H9 (cell line): ENCODE measurements at regions not wholly inside any gene's neighbourhood (a gene's known extent, or its start where the extent isn't known, plus 50 kb on each side); places are given as distances from the start of the nearest gene placed in this dataset.

Experiments used
- DNase-seq: peaks from one replicate; pipeline ENCODE4 v3.0.0-alpha.2; 2017
- H2AFZ ChIP-seq: one replicate; pipeline ENCODE4 v1.6.1; 2013; ENCODE audit warnings: mild to moderate bottlenecking, low read length, control low read depth, moderate library complexity
- H2AK5ac ChIP-seq: 2 replicates; pipeline ENCODE4 v1.6.1; 2013; ENCODE audit warnings: low read length, control low read depth, mixed read lengths; ENCODE audit not compliant: insufficient read length
- H2BK120ac ChIP-seq: one replicate; pipeline ENCODE4 v1.6.1; 2013; ENCODE audit warnings: low read depth, mild to moderate bottlenecking, low read length, control low read depth, inconsistent platforms; ENCODE audit not compliant: poor library complexity, severe bottlenecking
- H2BK12ac ChIP-seq: 2 replicates; pipeline ENCODE4 v1.6.1; 2013; ENCODE audit warnings: low read length, control low read depth, mixed read lengths, low read depth; ENCODE audit not compliant: insufficient read length
- H2BK15ac ChIP-seq: 2 replicates; pipeline ENCODE4 v1.6.1; 2013; ENCODE audit warnings: low read depth, low read length, control low read depth
- H2BK20ac ChIP-seq: one replicate; pipeline ENCODE4 v1.6.1; 2013; ENCODE audit warnings: low read depth, mild to moderate bottlenecking, low read length, control low read depth, inconsistent platforms; ENCODE audit not compliant: poor library complexity, severe bottlenecking
- H2BK5ac ChIP-seq: 2 replicates; pipeline ENCODE4 v1.6.1; 2013; ENCODE audit warnings: low read length, control low read depth, mixed read lengths; ENCODE audit not compliant: insufficient read length
- H3K14ac ChIP-seq: 2 replicates; pipeline ENCODE4 v1.6.1; 2013; ENCODE audit warnings: low read length, control low read depth; ENCODE audit not compliant: insufficient read depth
- H3K18ac ChIP-seq: 2 replicates; pipeline ENCODE4 v1.6.1; 2013; ENCODE audit warnings: low read depth, mild to moderate bottlenecking, mixed read lengths, low read length, control low read depth; ENCODE audit not compliant: insufficient read length
- H3K23ac ChIP-seq: 2 replicates; pipeline ENCODE4 v1.6.1; 2013; ENCODE audit warnings: low read length, control low read depth, mixed read lengths, low read depth; ENCODE audit not compliant: insufficient read length
- H3K23me2 ChIP-seq: 2 replicates; pipeline ENCODE4 v1.6.1; 2013; ENCODE audit warnings: low read depth, mild to moderate bottlenecking, mixed read lengths, low read length, control low read depth; ENCODE audit not compliant: insufficient read length, poor library complexity, severe bottlenecking
- H3K27ac ChIP-seq: 2 replicates; pipeline ENCODE4 v1.5.1; 2013; ENCODE audit warnings: low read length, control low read depth, mixed read lengths, low read depth; ENCODE audit not compliant: insufficient read length
- H3K27me3 ChIP-seq: 2 replicates; pipeline ENCODE4 v1.6.1; 2013; ENCODE audit warnings: low read length, control low read depth, inconsistent platforms; ENCODE audit not compliant: insufficient read depth
- H3K4ac ChIP-seq: 2 replicates; pipeline ENCODE4 v1.6.1; 2013; ENCODE audit warnings: low read depth, mild to moderate bottlenecking, control low read depth, inconsistent platforms, low read length, moderate library complexity
- H3K4me1 ChIP-seq: 2 replicates; pipeline ENCODE4 v1.6.1; 2013; ENCODE audit warnings: low read length, control low read depth, inconsistent platforms; ENCODE audit not compliant: insufficient read depth
- H3K4me2 ChIP-seq: 2 replicates; pipeline ENCODE4 v1.6.1; 2013; ENCODE audit warnings: low read length, control low read depth, mixed read lengths; ENCODE audit not compliant: insufficient read length, insufficient read depth
- H3K56ac ChIP-seq: 2 replicates; pipeline ENCODE4 v1.6.1; 2013; ENCODE audit warnings: low read depth, mild to moderate bottlenecking, mixed read lengths, low read length, control low read depth; ENCODE audit not compliant: insufficient read length
- H3K79me1 ChIP-seq: 2 replicates; pipeline ENCODE4 v1.6.1; 2013; ENCODE audit warnings: low read depth, mild to moderate bottlenecking, moderate library complexity, low read length, control low read depth, inconsistent platforms; ENCODE audit not compliant: insufficient read depth, poor library complexity, severe bottlenecking
- H3K79me2 ChIP-seq: 2 replicates; pipeline ENCODE4 v1.6.1; 2013; ENCODE audit warnings: low read length, control low read depth, inconsistent platforms; ENCODE audit not compliant: insufficient read depth
- H3K9ac ChIP-seq: 2 replicates; pipeline ENCODE4 v1.6.1; 2013; ENCODE audit warnings: low read length, control low read depth, mixed read lengths; ENCODE audit not compliant: insufficient read length; ENCODE audit errors: extremely low read depth
- H3K9me3 ChIP-seq: one replicate; pipeline ENCODE4 v1.6.1; 2013; ENCODE audit warnings: low read depth, low read length, inconsistent platforms; ENCODE audit not compliant: control insufficient read depth
- H3T11ph ChIP-seq: one replicate; pipeline ENCODE4 v1.6.1; 2013; ENCODE audit warnings: mild to moderate bottlenecking, low read length, control low read depth, inconsistent platforms
- H4K20me1 ChIP-seq: one replicate; pipeline ENCODE4 v1.6.1; 2013; ENCODE audit not compliant: control insufficient read depth, insufficient read length, insufficient read depth
- H4K5ac ChIP-seq: 2 replicates; pipeline ENCODE4 v1.6.1; 2013; ENCODE audit warnings: low read depth, mild to moderate bottlenecking, mixed read lengths, low read length, control low read depth; ENCODE audit not compliant: insufficient read length
- H4K8ac ChIP-seq: replicated peaks from 2 replicates; pipeline ENCODE4 v1.6.1; 2013; ENCODE audit warnings: low read length, control low read depth, mixed read lengths, low read depth; ENCODE audit not compliant: insufficient read length
- H4K91ac ChIP-seq: 2 replicates; pipeline ENCODE4 v1.6.1; 2013; ENCODE audit warnings: low read depth, mild to moderate bottlenecking, moderate library complexity, mixed read lengths, low read length, control low read depth; ENCODE audit not compliant: insufficient read length
- H3K27ac Mint-ChIP-seq, 3 experiments: 2 replicates in 2 of 3; 3 replicates in 1 of 3; pipeline ENCODE4 v1.8.0; 2020 to 2021; ENCODE audit warnings: mixed read lengths in 3 of 3, mild to moderate bottlenecking in 1 of 3, moderate library complexity in 1 of 3
- H3K27me3 Mint-ChIP-seq: 2 replicates; pipeline ENCODE4 v1.8.0; 2021; ENCODE audit warnings: low read depth, mild to moderate bottlenecking, moderate library complexity, mixed read lengths
- H3K36me3 Mint-ChIP-seq, 3 experiments: 2 replicates in 2 of 3; 3 replicates in 1 of 3; pipeline ENCODE4 v1.8.0; 2020 to 2021; ENCODE audit warnings: low read depth in 3 of 3, mixed read lengths in 3 of 3; ENCODE audit not compliant: insufficient read depth in 1 of 3
- H3K4me1 Mint-ChIP-seq, 2 experiments: 2 replicates each; pipeline ENCODE4 v1.8.0; 2020; ENCODE audit warnings: mixed read lengths in 2 of 2
- H3K4me3 Mint-ChIP-seq, 2 experiments: 2 replicates in 1 of 2; 3 replicates in 1 of 2; pipeline ENCODE4 v1.8.0; 2020 to 2021; ENCODE audit warnings: mild to moderate bottlenecking in 2 of 2, mixed read lengths in 2 of 2, moderate library complexity in 1 of 2
- H3K9me3 Mint-ChIP-seq, 2 experiments: 2 replicates in 1 of 2; 3 replicates in 1 of 2; pipeline ENCODE4 v1.8.0; 2020; ENCODE audit warnings: mild to moderate bottlenecking in 2 of 2, mixed read lengths in 2 of 2, moderate library complexity in 1 of 2
- WGBS: extraction: QIAGEN DNeasy Blood & Tissue Kit; methylation state at CpG from one replicate; pipeline ENCODE4 v1.1.7; 2013; ENCODE audit warnings: missing lambda C conversion rate, low lambda C conversion rate, mixed read lengths; ENCODE audit not compliant: insufficient read length; ENCODE audit errors: extremely low coverage; 5-methylcytosine and 5-hydroxymethylcytosine counted together
- TF ChIP-seq, protein P1 (sequence below): fragments of 200-600 bp; sonication (generic); conservative IDR thresholded peaks from 3 replicates; pipeline ENCODE4 v1.8.0; 2021; ENCODE audit warnings: antibody characterized with exemption, mild to moderate bottlenecking

DNA sequence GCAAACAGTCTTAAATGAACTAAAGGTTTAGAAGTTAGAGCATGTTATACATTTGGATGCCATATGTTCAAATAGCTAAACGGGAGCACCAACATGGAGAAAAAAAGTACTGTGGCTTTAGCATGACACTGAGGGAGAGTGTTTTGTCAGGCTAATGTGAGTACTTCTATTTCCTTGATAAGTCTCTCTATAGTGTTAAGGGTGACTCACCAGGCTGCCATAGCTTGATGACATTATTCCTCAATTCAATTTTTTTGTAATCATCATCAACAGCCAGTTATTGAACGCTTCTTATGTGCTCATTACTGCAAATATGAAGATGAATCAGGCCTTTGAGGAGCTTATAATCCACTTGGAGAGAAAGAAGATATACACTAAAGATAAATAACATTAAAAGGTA lies 211.4 kb upstream of the GPR101 start:
- H4K20me1 ChIP-seq = no peaks in the 10 kb centered on the region
- no CpG with 5 or more reads among the region's 2 CpGs for WGBS
- H2BK120ac ChIP-seq = no peak overlapping the region
- no peak overlapping the region for H3K9ac ChIP-seq
- no peaks in the 10 kb centered on the region for H3K79me2 ChIP-seq
- H3K27ac Mint-ChIP-seq = no peak overlapping the region
- H3K4me3 Mint-ChIP-seq = no peak overlapping the region
- no peak overlapping the region for H3K4ac ChIP-seq
- no peak overlapping the region for H3K18ac ChIP-seq
- H3K27me3 ChIP-seq = no peaks in the 10 kb centered on the region
- H3K4me2 ChIP-seq = no peak overlapping the region
- H4K91ac ChIP-seq = no peak overlapping the region
- H3K56ac ChIP-seq = no peak overlapping the region
- no peak overlapping the region for H3T11ph ChIP-seq
- H3K27me3 Mint-ChIP-seq = no peaks in the 10 kb centered on the region; the same call in 1 of the 2 replicates
- no peak overlapping the region for H2AK5ac ChIP-seq
- no peaks in the 10 kb centered on the region for H3K79me1 ChIP-seq
- no peaks in the 10 kb centered on the region for H3K4me1 ChIP-seq
- H3K27ac ChIP-seq = no peak overlapping the region
- H2BK15ac ChIP-seq = no peak overlapping the region
- H3K36me3 Mint-ChIP-seq = peaks cover 0 to 17% (median 6%) of the 10 kb centered on the region in 3 experiments; a peak in 5 of 7 replicates
- no peak overlapping the region for H2BK12ac ChIP-seq
- no peak overlapping the region for H4K5ac ChIP-seq
- no peak overlapping the region for H2AFZ ChIP-seq
- DNase-seq = no peak
- H3K9me3 Mint-ChIP-seq = peaks cover 2 to 57% of the 10 kb centered on the region in 2 experiments; a peak in 3 of 5 replicates
- no peak overlapping the region for H2BK5ac ChIP-seq
- no peak overlapping the region for H3K23ac ChIP-seq
- no peak overlapping the region for H3K14ac ChIP-seq
- no peaks in the 10 kb centered on the region for H3K23me2 ChIP-seq
- no peak overlapping the region for H4K8ac ChIP-seq
- TF ChIP-seq, protein P1, sequence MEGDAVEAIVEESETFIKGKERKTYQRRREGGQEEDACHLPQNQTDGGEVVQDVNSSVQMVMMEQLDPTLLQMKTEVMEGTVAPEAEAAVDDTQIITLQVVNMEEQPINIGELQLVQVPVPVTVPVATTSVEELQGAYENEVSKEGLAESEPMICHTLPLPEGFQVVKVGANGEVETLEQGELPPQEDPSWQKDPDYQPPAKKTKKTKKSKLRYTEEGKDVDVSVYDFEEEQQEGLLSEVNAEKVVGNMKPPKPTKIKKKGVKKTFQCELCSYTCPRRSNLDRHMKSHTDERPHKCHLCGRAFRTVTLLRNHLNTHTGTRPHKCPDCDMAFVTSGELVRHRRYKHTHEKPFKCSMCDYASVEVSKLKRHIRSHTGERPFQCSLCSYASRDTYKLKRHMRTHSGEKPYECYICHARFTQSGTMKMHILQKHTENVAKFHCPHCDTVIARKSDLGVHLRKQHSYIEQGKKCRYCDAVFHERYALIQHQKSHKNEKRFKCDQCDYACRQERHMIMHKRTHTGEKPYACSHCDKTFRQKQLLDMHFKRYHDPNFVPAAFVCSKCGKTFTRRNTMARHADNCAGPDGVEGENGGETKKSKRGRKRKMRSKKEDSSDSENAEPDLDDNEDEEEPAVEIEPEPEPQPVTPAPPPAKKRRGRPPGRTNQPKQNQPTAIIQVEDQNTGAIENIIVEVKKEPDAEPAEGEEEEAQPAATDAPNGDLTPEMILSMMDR = no peak
- H3K9me3 ChIP-seq = peaks cover 7% of the 10 kb centered on the region
- peaks cover 2 to 5% of the 10 kb centered on the region in 2 experiments; a peak in 2 of 4 replicates for H3K4me1 Mint-ChIP-seq
- H2BK20ac ChIP-seq = no peak overlapping the region
